ENCODE measurements at regions not wholly inside any gene's neighbourhood (a gene's known extent, or its start where the extent isn't known, plus 50 kb on each side); places are given as distances from the start of the nearest gene placed in this dataset.
A peak's percentile ranks its signal among the peaks of the same experiment; 100 is the strongest.
"Not testable (repeated sequence)": the region's sequence is repeated elsewhere in the genome, so short reads cannot be mapped to it uniquely, and the experiment has no call there.

- no peak for DNase-seq
Observed at GRCh38 chr5:113652161-113652560, 138.7 kb downstream of the YTHDC2 start.

- no peak for DNase-seq
Observed at GRCh38 chr5:113654828-113655227, 141.3 kb downstream of the YTHDC2 start.

DNA sequence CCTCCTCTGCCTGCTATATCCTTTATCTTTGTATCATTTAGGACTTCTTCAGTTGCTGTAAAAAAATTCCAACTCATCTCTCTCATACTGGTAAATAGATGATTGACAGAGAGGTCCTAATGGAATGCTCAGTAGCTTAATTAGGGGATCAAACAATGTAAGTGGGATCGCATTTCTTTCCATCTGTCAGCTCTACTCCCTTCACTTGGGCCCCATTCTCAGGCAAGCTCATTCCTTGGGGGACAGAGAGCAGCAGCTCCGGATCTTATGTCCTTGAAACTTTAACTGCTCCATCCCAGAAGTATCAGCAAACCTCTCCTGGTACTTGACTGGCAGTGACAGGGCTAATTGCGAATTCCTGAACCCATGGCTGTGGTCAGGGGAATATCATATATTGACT lies 146.7 kb downstream of the YTHDC2 start:
- no peak for DNase-seq

DNA sequence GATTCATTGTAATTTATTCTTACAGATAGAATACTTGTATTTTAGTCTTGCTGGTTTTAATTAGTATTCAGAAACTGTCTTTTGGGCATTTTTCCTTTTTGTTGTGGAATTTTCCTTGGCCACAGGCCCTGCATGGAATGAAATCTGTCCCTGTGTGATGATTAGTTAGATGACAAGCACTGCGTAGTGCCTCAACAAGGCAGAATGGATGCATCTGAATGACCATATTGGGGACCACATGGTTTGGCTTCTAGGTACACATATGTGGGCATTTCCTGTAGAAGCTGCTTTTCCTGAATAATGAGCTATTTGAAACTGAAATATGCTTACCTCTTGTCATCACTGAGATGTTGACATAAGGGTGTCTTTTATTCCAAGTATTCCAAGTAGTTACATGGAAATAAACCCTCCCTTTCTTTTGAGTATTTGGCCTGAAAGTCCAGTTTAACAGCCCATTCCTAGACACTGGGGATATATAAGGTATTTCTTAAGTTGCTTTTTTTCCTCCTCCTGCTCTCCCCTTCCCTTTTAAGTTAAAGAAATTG lies 147.3 kb downstream of the YTHDC2 start:
- DNase-seq = no peak

DNA sequence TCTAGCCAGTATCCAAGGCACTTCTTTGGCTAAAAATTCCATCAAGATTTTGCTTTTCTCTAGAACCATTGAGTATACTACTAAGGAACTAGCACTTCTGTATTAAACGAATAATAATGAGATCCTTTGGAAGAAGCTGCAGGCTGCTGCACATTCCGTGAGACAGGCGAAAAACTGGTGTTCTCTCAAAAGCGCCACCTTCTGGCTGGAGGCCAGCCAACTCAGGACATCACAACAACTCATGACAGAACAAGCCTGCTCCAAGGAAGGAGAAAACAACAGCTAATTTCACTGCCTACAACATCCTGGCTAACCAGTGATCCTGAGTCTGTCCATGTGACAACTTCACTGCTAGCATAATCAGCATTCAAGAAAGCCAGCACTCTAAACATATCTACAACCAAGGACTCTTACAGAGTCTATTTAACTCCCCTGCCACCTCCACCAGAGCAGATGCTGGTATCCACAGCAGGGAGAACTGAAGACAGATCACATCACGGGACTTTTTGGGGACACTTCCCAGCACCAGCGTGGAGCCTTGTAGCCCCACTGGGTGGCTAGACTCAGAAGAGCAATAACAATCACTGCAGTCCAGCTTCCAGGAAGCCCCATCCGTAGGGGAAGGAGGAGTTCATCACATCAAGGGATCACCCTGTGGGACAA lies 150.5 kb downstream of the YTHDC2 start:
- DNase-seq = peak; percentile 14

- no peak for DNase-seq
Observed at GRCh38 chr5:113673041-113673440, 159.5 kb downstream of the YTHDC2 start.

DNA sequence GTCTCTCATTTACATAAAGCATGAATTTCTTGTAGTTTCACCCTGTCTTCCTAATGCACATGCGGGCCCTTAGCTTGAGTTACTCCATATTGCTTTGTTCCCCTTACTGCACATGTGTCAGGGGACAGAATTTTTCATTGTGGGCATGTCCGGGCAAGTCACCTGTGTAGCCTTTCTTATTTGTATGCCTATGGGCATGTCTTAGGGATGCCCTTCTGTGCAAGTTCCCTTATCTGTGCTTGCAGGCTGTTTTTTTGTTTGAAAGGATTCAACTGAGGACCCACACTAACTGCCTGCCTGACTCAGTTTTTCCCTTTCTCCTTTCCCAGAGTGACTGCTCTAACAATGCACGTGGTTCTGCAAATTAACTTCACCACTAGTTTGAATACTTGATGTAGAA lies 161.7 kb downstream of the YTHDC2 start:
- DNase-seq = no peak

- DNase-seq = no peak
Observed at GRCh38 chr5:113678202-113678601, 164.7 kb downstream of the YTHDC2 start.

GRCh38 chr5:113678924-113679575 lies 165.6 kb downstream of the YTHDC2 start:
- DNase-seq = no peak

DNA sequence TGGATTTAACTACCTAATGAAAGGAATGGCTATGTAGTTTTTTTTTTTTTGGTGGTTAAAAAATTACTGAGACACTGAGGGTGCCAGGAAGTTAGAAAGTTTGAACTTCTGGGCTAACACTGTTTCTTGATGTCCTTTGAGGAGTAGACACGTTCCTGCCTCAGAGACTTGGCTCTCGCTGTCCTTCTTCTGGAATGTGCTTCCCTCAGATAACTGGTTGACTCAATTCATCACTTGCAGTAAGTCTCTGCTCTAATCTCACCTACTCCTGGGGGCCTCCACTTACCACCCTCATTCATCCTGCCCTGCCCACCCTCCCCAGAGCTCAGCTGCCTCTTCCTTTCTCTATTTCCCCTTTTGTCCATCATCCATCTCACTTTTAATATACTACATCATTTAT lies 167.0 kb downstream of the YTHDC2 start:
- DNase-seq = no peak

- no peak for DNase-seq
Observed at GRCh38 chr5:113682497-113683136, 169.1 kb downstream of the YTHDC2 start.

GRCh38 chr5:113683211-113683610 lies 169.7 kb downstream of the YTHDC2 start:
- no peak for DNase-seq

DNA sequence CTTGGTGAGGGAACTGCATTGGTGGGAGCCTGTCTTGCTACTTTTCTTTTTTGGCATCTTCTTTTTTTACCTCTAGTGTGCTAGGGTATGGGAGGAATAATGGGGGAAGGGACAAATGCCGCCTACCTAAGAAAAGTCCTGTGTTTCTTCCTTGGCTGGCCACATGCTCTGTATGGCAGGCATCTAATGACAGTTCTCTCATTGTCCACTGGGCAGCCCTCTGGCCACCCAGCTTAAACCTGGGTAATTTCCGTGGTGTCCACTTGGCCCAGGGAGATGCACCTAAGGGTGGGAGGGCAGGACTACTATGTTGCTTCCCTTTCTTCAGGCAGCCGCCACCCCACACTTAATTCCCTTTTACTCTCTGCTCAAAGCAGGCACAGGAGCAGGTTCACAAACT lies 173.1 kb downstream of the YTHDC2 start:
- no peak for DNase-seq

DNA sequence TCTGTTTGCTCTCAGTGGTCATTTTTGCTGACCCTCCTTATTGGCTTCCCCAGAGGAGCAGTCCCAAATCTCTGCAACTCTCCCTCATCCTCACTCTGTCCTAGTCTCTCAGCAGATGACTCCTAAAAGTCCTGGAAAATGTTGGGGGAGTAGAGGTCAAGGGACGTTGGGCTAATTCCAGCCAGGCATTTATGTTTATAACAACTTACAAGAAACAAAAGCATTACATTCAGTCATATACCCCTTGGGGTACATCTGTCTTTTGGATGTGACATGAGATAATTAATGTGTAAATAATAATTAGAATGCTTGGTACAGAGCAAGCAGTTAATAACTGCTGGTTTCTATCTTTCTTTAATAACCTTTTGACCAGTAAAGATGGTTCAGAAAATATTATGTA lies 176.2 kb downstream of the YTHDC2 start:
- no peak for DNase-seq

- no peak for DNase-seq
Observed at GRCh38 chr5:113692466-113692865, 179.0 kb downstream of the YTHDC2 start.

- no peak for DNase-seq
Observed at GRCh38 chr5:113692891-113693457, 179.5 kb downstream of the YTHDC2 start.

- no peak for DNase-seq
Observed at GRCh38 chr5:113693701-113694100, 180.2 kb downstream of the YTHDC2 start.

- no peak for DNase-seq
Observed at GRCh38 chr5:113694576-113694975, 181.1 kb downstream of the YTHDC2 start.

GRCh38 chr5:113703266-113703665 lies 189.8 kb downstream of the YTHDC2 start:
- no peak for DNase-seq

DNA sequence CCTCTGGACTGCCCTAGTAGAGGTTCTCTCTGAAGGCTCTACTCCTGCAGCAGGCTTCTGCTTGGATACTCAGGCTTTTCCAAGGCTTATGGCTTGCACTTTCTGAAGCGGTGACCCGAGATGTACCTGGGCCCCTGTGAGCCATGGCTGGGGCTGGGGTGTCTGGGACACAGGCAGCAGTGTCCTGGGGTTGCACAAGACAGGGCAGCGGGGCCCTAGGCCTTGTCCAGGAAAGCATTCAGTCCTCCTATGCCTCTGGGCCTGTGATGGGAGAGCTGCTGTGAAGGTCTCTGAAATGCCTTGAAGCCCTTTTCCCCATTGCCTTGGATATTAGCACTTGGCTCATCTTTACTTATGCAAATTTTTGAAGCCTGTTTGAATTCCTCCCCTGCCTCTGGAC lies 192.2 kb downstream of the YTHDC2 start:
- no peak for DNase-seq

- DNase-seq = no peak
Observed at GRCh38 chr5:113713051-113713450, 199.6 kb downstream of the YTHDC2 start.

DNA sequence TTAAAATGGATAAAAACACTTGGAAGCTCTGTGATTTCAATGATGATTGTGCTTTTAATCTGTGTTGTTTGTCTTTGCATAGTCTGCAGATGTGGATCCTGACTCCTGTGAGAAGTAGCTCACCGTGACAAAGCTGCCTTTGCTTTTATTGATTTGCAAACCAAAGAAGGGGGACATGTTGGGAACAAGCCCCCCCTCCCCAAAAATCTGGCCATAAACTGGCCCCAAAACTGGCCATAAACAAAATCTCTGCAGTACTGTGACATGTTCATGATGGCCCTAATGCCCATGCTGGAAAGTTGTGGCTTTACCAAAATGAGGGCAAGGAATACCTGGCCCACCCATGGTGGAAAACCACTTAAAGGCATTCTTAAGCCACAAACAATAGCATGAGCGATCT lies 202.4 kb downstream of the YTHDC2 start:
- not testable (repeated sequence) for DNase-seq

DNA sequence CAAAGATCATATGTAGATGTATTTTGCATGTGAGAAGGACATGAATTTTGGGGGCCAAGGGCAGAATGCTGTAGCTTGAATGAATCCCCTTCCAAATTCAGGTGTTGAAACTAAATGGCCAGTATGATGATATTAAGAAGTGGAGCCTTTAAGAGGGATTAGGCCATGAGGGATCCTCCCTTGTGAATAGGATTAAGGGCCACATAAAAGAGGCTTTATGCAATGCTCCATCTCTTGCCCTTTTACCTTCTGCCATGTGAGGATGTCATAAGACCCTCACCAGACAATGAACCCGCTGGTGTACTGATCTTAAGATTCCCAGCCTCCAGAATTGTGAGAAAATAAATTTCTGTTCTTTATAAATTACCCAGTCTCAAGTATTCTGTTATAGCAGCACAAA lies 206.1 kb downstream of the YTHDC2 start:
- DNase-seq = no peak

DNA sequence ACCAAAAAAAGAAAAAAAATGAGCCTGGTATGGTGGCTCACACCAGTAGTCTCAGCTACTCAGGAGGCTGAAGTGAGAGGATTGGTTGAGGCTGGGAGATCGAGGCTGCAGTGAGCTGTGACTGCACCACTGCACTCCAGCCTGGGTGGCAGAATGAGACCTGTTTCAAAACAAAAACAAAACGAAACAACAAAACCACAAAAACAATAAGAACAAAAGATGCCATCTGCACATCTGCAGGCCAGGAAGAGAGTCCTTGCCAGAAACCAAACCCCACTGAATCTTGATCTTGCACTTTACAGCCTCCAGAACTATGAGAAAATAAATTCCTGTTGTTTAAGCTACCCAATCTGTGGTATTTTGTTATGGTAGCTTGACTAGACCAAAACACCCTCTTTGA lies 207.7 kb downstream of the YTHDC2 start:
- no peak for DNase-seq
